Gastroesophageal sphincter (tissue), 3 donors: ENCODE measurements at regions not wholly inside any gene's neighbourhood (a gene's known extent, or its start where the extent isn't known, plus 50 kb on each side); places are given as distances from the start of the nearest gene placed in this dataset.

Experiments used
- POLR2AphosphoS5 ChIP-seq: sonication (generic); formaldehyde crosslinking; IDR thresholded peaks from one replicate; pipeline ENCODE4 v1.6.1; 2017; ENCODE audit warnings: antibody characterized with exemption
- TF ChIP-seq, protein P1 (sequence below), 4 experiments: fragments of 200-600 bp in 2 of 4; fragments of 450-650 bp in 2 of 4; sonication (generic) in 1 of 4; IDR thresholded peaks; one replicate each; pipeline ENCODE4 v1.5.1; 2017 to 2019; ENCODE audit warnings: antibody characterized with exemption in 4 of 4, mild to moderate bottlenecking in 2 of 4, moderate library complexity in 2 of 4

DNA sequence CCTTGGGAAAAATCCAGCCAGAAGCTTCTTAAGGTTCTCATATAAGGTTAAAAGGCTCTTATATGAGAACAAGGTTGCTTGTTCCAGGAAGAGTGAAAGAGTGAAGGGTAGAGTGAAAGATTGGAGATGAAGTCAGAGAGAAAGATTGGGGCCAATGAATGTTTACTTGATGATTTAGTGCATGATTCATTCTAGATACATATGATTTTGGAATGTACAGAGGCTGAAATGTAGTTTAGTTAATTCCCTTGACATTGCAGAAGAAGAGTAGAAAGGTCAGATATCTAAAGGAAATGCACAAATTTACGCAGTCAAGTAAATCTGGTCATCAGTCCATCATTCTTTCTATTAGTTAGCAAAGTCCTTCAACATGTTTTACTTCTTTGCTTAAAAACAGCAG lies 619.8 kb upstream of the ZNF717 start:
- TF ChIP-seq, protein P1, sequence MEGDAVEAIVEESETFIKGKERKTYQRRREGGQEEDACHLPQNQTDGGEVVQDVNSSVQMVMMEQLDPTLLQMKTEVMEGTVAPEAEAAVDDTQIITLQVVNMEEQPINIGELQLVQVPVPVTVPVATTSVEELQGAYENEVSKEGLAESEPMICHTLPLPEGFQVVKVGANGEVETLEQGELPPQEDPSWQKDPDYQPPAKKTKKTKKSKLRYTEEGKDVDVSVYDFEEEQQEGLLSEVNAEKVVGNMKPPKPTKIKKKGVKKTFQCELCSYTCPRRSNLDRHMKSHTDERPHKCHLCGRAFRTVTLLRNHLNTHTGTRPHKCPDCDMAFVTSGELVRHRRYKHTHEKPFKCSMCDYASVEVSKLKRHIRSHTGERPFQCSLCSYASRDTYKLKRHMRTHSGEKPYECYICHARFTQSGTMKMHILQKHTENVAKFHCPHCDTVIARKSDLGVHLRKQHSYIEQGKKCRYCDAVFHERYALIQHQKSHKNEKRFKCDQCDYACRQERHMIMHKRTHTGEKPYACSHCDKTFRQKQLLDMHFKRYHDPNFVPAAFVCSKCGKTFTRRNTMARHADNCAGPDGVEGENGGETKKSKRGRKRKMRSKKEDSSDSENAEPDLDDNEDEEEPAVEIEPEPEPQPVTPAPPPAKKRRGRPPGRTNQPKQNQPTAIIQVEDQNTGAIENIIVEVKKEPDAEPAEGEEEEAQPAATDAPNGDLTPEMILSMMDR (IDR thresholded peaks at IDR 0.05): no peak
- no peak for TF ChIP-seq POLR2AphosphoS5
